IMR-90 (cell line): ENCODE measurements at regions not wholly inside any gene's neighbourhood (a gene's known extent, or its start where the extent isn't known, plus 50 kb on each side); places are given as distances from the start of the nearest gene placed in this dataset.

Source experiments
- ATAC-seq: fragments of 200-7000 bp; cut with Tn5 transposase; 2 replicates; pipeline ENCODE4 v1.9.1; 2020; ENCODE audit warnings: low read depth, mild to moderate bottlenecking, moderate library complexity
- BruUV-seq: library from RNA; stranded (reverse); fragments of 400-500 nt; replicated peaks from 2 replicates; lab custom pipeline; 2021; lab: Mats Ljungman, UMichigan
- CTCF ChIA-PET: fragments of 300-600 bp; formaldehyde crosslinking; extraction: SDS; loops from one replicate; lab custom pipeline; 2021; ENCODE audit warnings: antibody characterized with exemption; lab: Yijun Ruan, JAX
- POLR2A ChIA-PET: fragments of 300-600 bp; sonication (Branson Sonifier 250); formaldehyde crosslinking; loops from one replicate; lab custom pipeline; 2022; ENCODE audit warnings: antibody characterized with exemption; ENCODE audit not compliant: unreplicated experiment; lab: Charles Lee
- DNase-seq: peaks from one replicate; pipeline ENCODE4 v3.0.0; 2013
- H2AFZ ChIP-seq: replicated peaks from 2 replicates; pipeline ENCODE3; 2013; ENCODE audit warnings: low read length, mild to moderate bottlenecking; ENCODE audit not compliant: poor library complexity
- H2AK5ac ChIP-seq: 2 replicates; pipeline ENCODE4 v1.6.1; 2013; ENCODE audit warnings: low read depth, low read length, inconsistent platforms
- H2AK9ac ChIP-seq: replicated peaks from 2 replicates; pipeline ENCODE3; 2013; ENCODE audit warnings: mild to moderate bottlenecking, low read depth, low read length, moderate library complexity; ENCODE audit not compliant: poor library complexity
- H2BK120ac ChIP-seq: 2 replicates; pipeline ENCODE4 v1.6.1; 2013; ENCODE audit warnings: low read depth, low read length, inconsistent platforms
- H2BK15ac ChIP-seq: 3 replicates; pipeline ENCODE4 v1.6.1; 2013; ENCODE audit warnings: low read depth, low read length, inconsistent platforms
- H2BK20ac ChIP-seq: 2 replicates; pipeline ENCODE4 v1.6.1; 2013; ENCODE audit warnings: low read depth, mild to moderate bottlenecking, inconsistent platforms, low read length, moderate library complexity
- H2BK5ac ChIP-seq: 2 replicates; pipeline ENCODE4 v1.6.1; 2013; ENCODE audit warnings: mild to moderate bottlenecking, low read depth, low read length, inconsistent platforms; ENCODE audit not compliant: poor library complexity, severe bottlenecking
- H3K14ac ChIP-seq: replicated peaks from 2 replicates; pipeline ENCODE4 v1.6.1; 2013; ENCODE audit warnings: low read depth, low read length, inconsistent platforms
- H3K18ac ChIP-seq: 2 replicates; pipeline ENCODE4 v1.6.1; 2013; ENCODE audit warnings: low read depth, low read length, control low read depth
- H3K23ac ChIP-seq: 2 replicates; pipeline ENCODE4 v1.6.1; 2013; ENCODE audit warnings: low read depth, low read length, inconsistent platforms
- H3K27ac ChIP-seq: 2 replicates; pipeline ENCODE4 v1.5.1; 2013; ENCODE audit warnings: mild to moderate bottlenecking, control low read depth, low read length; ENCODE audit not compliant: insufficient read depth
- H3K27me3 ChIP-seq: 2 replicates; pipeline ENCODE4 v1.6.1; 2013; ENCODE audit warnings: low read length; ENCODE audit not compliant: control insufficient read depth, insufficient read depth
- H3K36me3 ChIP-seq: 2 replicates; pipeline ENCODE4 v1.6.1; 2013; ENCODE audit warnings: low read length, mixed read lengths; ENCODE audit not compliant: control insufficient read depth, insufficient read depth
- H3K4ac ChIP-seq: 2 replicates; pipeline ENCODE4 v1.6.1; 2013; ENCODE audit warnings: low read depth, low read length, inconsistent platforms
- H3K4me1 ChIP-seq: 2 replicates; pipeline ENCODE4 v1.6.1; 2013; ENCODE audit warnings: low read length, mixed read lengths; ENCODE audit not compliant: control insufficient read depth, insufficient read depth
- H3K4me2 ChIP-seq: 2 replicates; pipeline ENCODE4 v1.6.1; 2013; ENCODE audit warnings: low read depth, mild to moderate bottlenecking, control low read depth, low read length, moderate library complexity
- H3K4me3 ChIP-seq: 2 replicates; pipeline ENCODE4 v1.5.1; 2013; ENCODE audit warnings: low read depth, mild to moderate bottlenecking, control low read depth, low read length, moderate library complexity; ENCODE audit not compliant: insufficient read depth
- H3K56ac ChIP-seq: 2 replicates; pipeline ENCODE4 v1.6.1; 2013; ENCODE audit warnings: low read length, inconsistent platforms; ENCODE audit not compliant: insufficient read depth; ENCODE audit errors: extremely low read depth
- H3K79me1 ChIP-seq, 2 experiments: 2 replicates each; pipeline ENCODE4 v1.6.1; 2013; ENCODE audit warnings: low read length in 2 of 2, inconsistent platforms in 1 of 2, low read depth in 1 of 2
- H3K9ac ChIP-seq: 2 replicates; pipeline ENCODE4 v1.6.1; 2013; ENCODE audit warnings: low read depth, low read length, control low read depth
- H3K9me1 ChIP-seq: 2 replicates; pipeline ENCODE4 v1.6.1; 2013; ENCODE audit warnings: low read length, inconsistent platforms; ENCODE audit not compliant: insufficient read depth
- H3K9me3 ChIP-seq: 2 replicates; pipeline ENCODE4 v1.6.1; 2013; ENCODE audit warnings: low read length; ENCODE audit not compliant: control insufficient read depth, insufficient read depth
- H4K20me1 ChIP-seq: 2 replicates; pipeline ENCODE4 v1.6.1; 2013; ENCODE audit warnings: low read length, inconsistent platforms; ENCODE audit not compliant: insufficient read depth
- H4K5ac ChIP-seq: 2 replicates; pipeline ENCODE4 v1.6.1; 2013; ENCODE audit warnings: mild to moderate bottlenecking, low read depth, low read length, control low read depth
- H4K8ac ChIP-seq, 2 experiments: 2 replicates each; pipeline ENCODE4 v1.6.1; 2013; ENCODE audit warnings: low read depth in 2 of 2, low read length in 2 of 2, control low read depth in 1 of 2, inconsistent platforms in 1 of 2
- H4K91ac ChIP-seq: 2 replicates; pipeline ENCODE4 v1.6.1; 2013; ENCODE audit warnings: low read depth, low read length, inconsistent platforms; ENCODE audit not compliant: insufficient read depth
- BHLHE40 ChIP-seq: fragments of 150-350 bp; IDR thresholded peaks from 2 replicates; pipeline ENCODE4 v1.6.1; 2016; ENCODE audit warnings: mild to moderate bottlenecking, low read depth, low read length
- CEBPB ChIP-seq: IDR thresholded peaks from 2 replicates; pipeline ENCODE4 v1.6.1; 2012; ENCODE audit warnings: low read depth, low read length, improper control_type of control experiment
- CHD1 ChIP-seq: IDR thresholded peaks from 2 replicates; pipeline ENCODE4 v1.6.1; 2012; ENCODE audit warnings: low read depth, low read length, improper control_type of control experiment
- FOS ChIP-seq: fragments of 150-350 bp; IDR thresholded peaks from 2 replicates; pipeline ENCODE4 v1.6.1; 2016; ENCODE audit warnings: low read depth, low read length
- MAFK ChIP-seq: IDR thresholded peaks from 2 replicates; pipeline ENCODE4 v1.6.1; 2012; ENCODE audit warnings: low read depth, low read length, improper control_type of control experiment
- MAZ ChIP-seq: IDR thresholded peaks from 2 replicates; pipeline ENCODE4 v1.6.1; 2012; ENCODE audit warnings: low read depth, mild to moderate bottlenecking, low read length, improper control_type of control experiment, moderate library complexity, borderline replicate concordance
- MXI1 ChIP-seq: IDR thresholded peaks from 2 replicates; pipeline ENCODE4 v1.6.1; 2012; ENCODE audit warnings: low read depth, mild to moderate bottlenecking, low read length, moderate library complexity, borderline replicate concordance
- NFE2L2 ChIP-seq: fragments of 150-350 bp; IDR thresholded peaks from 2 replicates; pipeline ENCODE4 v1.6.1; 2016; ENCODE audit warnings: low read depth, mild to moderate bottlenecking, low read length
- POLR2A ChIP-seq: IDR thresholded peaks from 2 replicates; pipeline ENCODE4 v1.6.1; 2012; ENCODE audit warnings: mild to moderate bottlenecking, low read depth, low read length
- RAD21 ChIP-seq: IDR thresholded peaks from 2 replicates; pipeline ENCODE4 v1.6.1; 2012; ENCODE audit warnings: low read length, improper control_type of control experiment
- RCOR1 ChIP-seq: IDR thresholded peaks from 2 replicates; pipeline ENCODE4 v1.6.1; 2012; ENCODE audit warnings: mild to moderate bottlenecking, low read length, improper control_type of control experiment; ENCODE audit not compliant: insufficient replicate concordance
- RFX5 ChIP-seq: IDR thresholded peaks from 2 replicates; pipeline ENCODE4 v1.8.0; 2012; ENCODE audit warnings: low read depth, mild to moderate bottlenecking, low read length, moderate library complexity
- SMC3 ChIP-seq: fragments of 150-350 bp; IDR thresholded peaks from 2 replicates; pipeline ENCODE4 v1.6.1; 2016; ENCODE audit warnings: low read depth, mild to moderate bottlenecking, antibody characterized with exemption, low read length, moderate library complexity
- WGBS, 2 experiments: methylation state at CpG; one replicate each; pipeline versions ENCODE4 v1.1.5 to v1.1.7; 2013; ENCODE audit warnings: missing lambda C conversion rate in 2 of 2; ENCODE audit not compliant: insufficient read length in 1 of 2; ENCODE audit errors: extremely low coverage in 2 of 2; 5-methylcytosine and 5-hydroxymethylcytosine counted together
- dilution Hi-C: fragments of 300-500 bp; cut with HindIII; formaldehyde crosslinking; loops from one replicate; pipeline ENCODE4 v1.14.3; 2018; ENCODE audit warnings: low sequenced_read_pairs; ENCODE audit not compliant: unreplicated experiment
- in situ Hi-C: fragments of 300-500 bp; cut with MboI; formaldehyde crosslinking; loops from 3 replicates; pipeline ENCODE4 v1.14.3; 2019; ENCODE audit warnings: low sequenced_read_pairs, inconsistent platforms, mixed read lengths
- intact Hi-C: fragments of 100-400 bp; cut with micrococcal nuclease; formaldehyde crosslinking; loops from 2 replicates; pipeline ENCODE4 v1.10.0; 2022
- TF ChIP-seq, protein P1 (sequence below): fragments of 150-350 bp; IDR thresholded peaks from 2 replicates; pipeline ENCODE4 v1.6.1; 2017; ENCODE audit warnings: mild to moderate bottlenecking, antibody characterized with exemption, low read length, low read depth
- TF ChIP-seq, protein P2 (sequence below): fragments of 150-350 bp; IDR thresholded peaks from 2 replicates; pipeline ENCODE4 v1.6.1; 2016; ENCODE audit warnings: low read depth, mild to moderate bottlenecking, low read length, moderate library complexity, borderline replicate concordance
- TF ChIP-seq, protein P3 (sequence below): conservative IDR thresholded peaks from 2 replicates; pipeline ENCODE4 v1.5.1; 2012; ENCODE audit warnings: mild to moderate bottlenecking, low read depth, low read length, improper control_type of control experiment

DNA sequence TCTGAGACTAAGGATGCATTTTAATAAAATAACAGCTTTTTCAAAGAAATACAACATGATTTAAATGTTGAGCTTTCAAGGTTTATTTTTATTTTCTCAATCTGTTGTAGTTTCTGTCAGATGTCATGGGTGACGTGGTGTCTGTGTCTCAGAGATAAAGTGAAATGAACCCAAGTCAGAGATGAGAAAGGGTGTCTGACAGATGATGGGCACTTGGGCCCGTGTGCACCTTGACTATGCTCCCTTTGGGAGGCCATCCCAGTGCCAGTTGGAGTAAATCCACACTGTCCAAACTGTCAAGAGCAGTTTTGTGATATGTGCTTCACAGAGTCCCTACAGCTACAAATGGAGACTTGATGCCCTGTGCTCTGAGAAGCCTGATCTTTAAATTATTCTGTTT lies 536.9 kb upstream of the FAM174A start:
- H2AK5ac ChIP-seq = no peak overlapping the region
- no peak overlapping the region for H3K23ac ChIP-seq
- no peak overlapping the region for H2BK15ac ChIP-seq
- dilution Hi-C loops (no loop called here), in situ Hi-C loops (no loop called here), intact Hi-C loops (no loop called here)
- WGBS, 2 experiments = 0% methylated on average over 1 of the region's 2 CpGs; no CpG with 5 or more reads in 1 of the 2 experiments
- no peak overlapping the region for H3K4ac ChIP-seq
- no peak overlapping the region for H2BK120ac ChIP-seq
- H2BK20ac ChIP-seq = no peak overlapping the region
- H3K36me3 ChIP-seq = no peaks in the 10 kb centered on the region
- H3K56ac ChIP-seq = no peak overlapping the region
- no peak overlapping the region for H2BK5ac ChIP-seq
- H4K8ac ChIP-seq = no peak overlapping the region
- no peak overlapping the region for H2AFZ ChIP-seq
- DNase-seq (no peak), ATAC-seq (no peak)
- H2AK9ac ChIP-seq = no peak overlapping the region
- H3K27ac ChIP-seq = no peak overlapping the region
- H3K79me1 ChIP-seq = no peaks in the 10 kb centered on the region
- no peak overlapping the region for H3K14ac ChIP-seq
- H3K9me3 ChIP-seq = peaks cover 2% of the 10 kb centered on the region
- no peaks in the 10 kb centered on the region for H3K4me1 ChIP-seq
- no peak overlapping the region for H4K5ac ChIP-seq
- no peak overlapping the region for H3K18ac ChIP-seq
- no peaks in the 10 kb centered on the region for H4K20me1 ChIP-seq
- H4K91ac ChIP-seq = no peak overlapping the region
- no peaks in the 10 kb centered on the region for H3K9me1 ChIP-seq
- H3K4me2 ChIP-seq = no peak overlapping the region
- no peak for TF ChIP-seq BHLHE40
- TF ChIP-seq SMC3 = no peak
- TF ChIP-seq, protein P1, sequence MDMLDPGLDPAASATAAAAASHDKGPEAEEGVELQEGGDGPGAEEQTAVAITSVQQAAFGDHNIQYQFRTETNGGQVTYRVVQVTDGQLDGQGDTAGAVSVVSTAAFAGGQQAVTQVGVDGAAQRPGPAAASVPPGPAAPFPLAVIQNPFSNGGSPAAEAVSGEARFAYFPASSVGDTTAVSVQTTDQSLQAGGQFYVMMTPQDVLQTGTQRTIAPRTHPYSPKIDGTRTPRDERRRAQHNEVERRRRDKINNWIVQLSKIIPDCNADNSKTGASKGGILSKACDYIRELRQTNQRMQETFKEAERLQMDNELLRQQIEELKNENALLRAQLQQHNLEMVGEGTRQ = no peak
- TF ChIP-seq FOS = no peak
- TF ChIP-seq RFX5 = no peak
- TF ChIP-seq CEBPB = no peak
- no peak for TF ChIP-seq CHD1
- no peak for TF ChIP-seq POLR2A
- no peak for TF ChIP-seq NFE2L2
- TF ChIP-seq RAD21 = no peak
- TF ChIP-seq RCOR1 = no peak
- TF ChIP-seq, protein P2, sequence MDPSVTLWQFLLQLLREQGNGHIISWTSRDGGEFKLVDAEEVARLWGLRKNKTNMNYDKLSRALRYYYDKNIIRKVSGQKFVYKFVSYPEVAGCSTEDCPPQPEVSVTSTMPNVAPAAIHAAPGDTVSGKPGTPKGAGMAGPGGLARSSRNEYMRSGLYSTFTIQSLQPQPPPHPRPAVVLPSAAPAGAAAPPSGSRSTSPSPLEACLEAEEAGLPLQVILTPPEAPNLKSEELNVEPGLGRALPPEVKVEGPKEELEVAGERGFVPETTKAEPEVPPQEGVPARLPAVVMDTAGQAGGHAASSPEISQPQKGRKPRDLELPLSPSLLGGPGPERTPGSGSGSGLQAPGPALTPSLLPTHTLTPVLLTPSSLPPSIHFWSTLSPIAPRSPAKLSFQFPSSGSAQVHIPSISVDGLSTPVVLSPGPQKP = no peak
- TF ChIP-seq MAZ = no peak
- TF ChIP-seq MXI1 = no peak
- TF ChIP-seq, protein P3, sequence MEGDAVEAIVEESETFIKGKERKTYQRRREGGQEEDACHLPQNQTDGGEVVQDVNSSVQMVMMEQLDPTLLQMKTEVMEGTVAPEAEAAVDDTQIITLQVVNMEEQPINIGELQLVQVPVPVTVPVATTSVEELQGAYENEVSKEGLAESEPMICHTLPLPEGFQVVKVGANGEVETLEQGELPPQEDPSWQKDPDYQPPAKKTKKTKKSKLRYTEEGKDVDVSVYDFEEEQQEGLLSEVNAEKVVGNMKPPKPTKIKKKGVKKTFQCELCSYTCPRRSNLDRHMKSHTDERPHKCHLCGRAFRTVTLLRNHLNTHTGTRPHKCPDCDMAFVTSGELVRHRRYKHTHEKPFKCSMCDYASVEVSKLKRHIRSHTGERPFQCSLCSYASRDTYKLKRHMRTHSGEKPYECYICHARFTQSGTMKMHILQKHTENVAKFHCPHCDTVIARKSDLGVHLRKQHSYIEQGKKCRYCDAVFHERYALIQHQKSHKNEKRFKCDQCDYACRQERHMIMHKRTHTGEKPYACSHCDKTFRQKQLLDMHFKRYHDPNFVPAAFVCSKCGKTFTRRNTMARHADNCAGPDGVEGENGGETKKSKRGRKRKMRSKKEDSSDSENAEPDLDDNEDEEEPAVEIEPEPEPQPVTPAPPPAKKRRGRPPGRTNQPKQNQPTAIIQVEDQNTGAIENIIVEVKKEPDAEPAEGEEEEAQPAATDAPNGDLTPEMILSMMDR = no peak
- TF ChIP-seq MAFK = no peak
- CTCF ChIA-PET = no interaction called here
- no peak overlapping the region for H3K9ac ChIP-seq
- no TSS peak for BruUV-seq
- POLR2A ChIA-PET = no interaction called here
- H3K27me3 ChIP-seq = no peaks in the 10 kb centered on the region
- H3K4me3 ChIP-seq = no peak overlapping the region
